ENCODE measurements at regions not wholly inside any gene's neighbourhood (a gene's known extent, or its start where the extent isn't known, plus 50 kb on each side); places are given as distances from the start of the nearest gene placed in this dataset.
A peak's percentile ranks its signal among the peaks of the same experiment; 100 is the strongest.
"Not testable (repeated sequence)": the region's sequence is repeated elsewhere in the genome, so short reads cannot be mapped to it uniquely, and the experiment has no call there.

GRCh38 chr18:8882632-8883408 lies 177.5 kb downstream of the MTCL1 start:
- DNase-seq, result no peak

GRCh38 chr18:8883409-8883668 lies 178.0 kb downstream of the MTCL1 start:
- no peak for DNase-seq

GRCh38 chr18:8887877-8888276 lies 182.5 kb downstream of the MTCL1 start:
- not testable (repeated sequence) for DNase-seq

- DNase-seq, result no peak
Observed at GRCh38 chr18:8889489-8889888, 184.1 kb downstream of the MTCL1 start.

DNA sequence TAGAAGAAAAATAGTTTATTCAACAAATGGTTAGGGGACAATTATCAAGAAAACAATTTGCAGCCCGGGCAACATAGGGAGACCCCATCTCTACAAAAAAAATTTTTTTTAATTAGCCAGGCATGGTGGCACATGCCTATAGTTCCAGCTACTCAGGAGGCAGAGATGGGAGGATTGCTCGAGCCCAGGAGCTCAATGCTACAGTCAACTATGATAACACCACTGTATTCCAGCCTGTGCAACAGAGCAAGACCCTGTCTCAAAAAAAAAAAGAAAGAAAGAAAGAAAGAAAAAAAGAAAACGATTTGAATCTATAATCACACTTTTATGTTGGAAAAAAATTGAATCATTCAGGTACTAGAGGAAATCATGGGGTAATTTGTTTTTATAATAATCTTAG lies 185.1 kb downstream of the MTCL1 start:
- not testable (repeated sequence) for DNase-seq

- DNase-seq, result no peak
Observed at GRCh38 chr18:8890957-8891464, 185.7 kb downstream of the MTCL1 start.

DNA sequence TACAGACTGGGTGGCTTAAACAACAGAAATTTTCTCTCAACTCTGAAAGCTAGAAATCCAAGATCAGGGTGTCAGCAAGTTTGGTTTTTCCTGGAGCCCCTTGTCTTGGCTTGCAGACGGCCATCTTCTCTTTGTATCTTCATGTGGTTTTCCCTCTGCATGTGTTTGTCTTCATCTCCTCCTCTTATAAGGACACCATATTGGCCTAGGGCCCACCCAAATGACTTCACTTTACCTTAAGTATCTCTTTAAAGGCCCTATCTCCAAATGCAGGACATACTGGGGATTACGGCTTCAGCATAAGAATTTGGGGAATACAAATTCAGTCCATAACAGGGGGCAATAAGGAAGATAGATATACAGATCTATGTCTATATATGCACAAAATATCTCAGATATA lies 187.9 kb downstream of the MTCL1 start:
- no peak for DNase-seq

DNA sequence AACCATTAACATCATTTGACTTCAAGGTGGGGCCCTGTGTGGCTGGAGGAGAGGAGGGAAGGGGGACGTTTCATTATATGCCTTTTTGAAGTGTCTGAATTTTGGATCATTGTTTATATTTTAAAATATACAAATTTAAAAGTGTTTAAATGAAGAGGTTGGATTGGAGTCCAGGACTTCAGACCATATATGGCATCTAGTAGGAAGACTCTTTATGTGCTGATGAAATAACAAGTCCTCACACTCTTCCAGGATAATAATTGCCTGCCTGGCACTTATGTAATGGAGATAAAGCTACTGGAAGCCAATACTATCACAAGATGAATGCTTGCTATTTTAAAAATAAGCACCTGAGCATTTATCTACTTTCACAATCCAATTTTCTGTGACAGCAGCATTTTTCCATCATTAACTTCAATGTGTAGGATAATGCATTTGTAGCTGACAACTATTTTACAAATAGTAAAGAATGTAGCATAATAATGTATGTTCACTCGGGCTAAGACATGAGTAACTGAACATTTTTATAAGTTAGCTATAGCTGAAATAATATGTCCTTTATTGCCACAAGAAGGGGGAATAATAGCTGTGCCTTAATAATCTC lies 188.4 kb downstream of the MTCL1 start:
- no peak for DNase-seq

- DNase-seq, result no peak
Observed at GRCh38 chr18:8894823-8895222, 189.5 kb downstream of the MTCL1 start.

- DNase-seq, result no peak
Observed at GRCh38 chr18:8895341-8895740, 190.0 kb downstream of the MTCL1 start.

GRCh38 chr18:8895987-8896619 lies 190.7 kb downstream of the MTCL1 start:
- no peak for DNase-seq

- DNase-seq, result no peak
Observed at GRCh38 chr18:8899000-8899399, 193.6 kb downstream of the MTCL1 start.

- no peak for DNase-seq
Observed at GRCh38 chr18:8900552-8900951, 195.2 kb downstream of the MTCL1 start.

- no peak for DNase-seq
Observed at GRCh38 chr18:8901019-8901418, 195.7 kb downstream of the MTCL1 start.

- DNase-seq, result no peak
Observed at GRCh38 chr18:8904316-8904715, 198.2 kb upstream of the NDUFV2 start.

DNA sequence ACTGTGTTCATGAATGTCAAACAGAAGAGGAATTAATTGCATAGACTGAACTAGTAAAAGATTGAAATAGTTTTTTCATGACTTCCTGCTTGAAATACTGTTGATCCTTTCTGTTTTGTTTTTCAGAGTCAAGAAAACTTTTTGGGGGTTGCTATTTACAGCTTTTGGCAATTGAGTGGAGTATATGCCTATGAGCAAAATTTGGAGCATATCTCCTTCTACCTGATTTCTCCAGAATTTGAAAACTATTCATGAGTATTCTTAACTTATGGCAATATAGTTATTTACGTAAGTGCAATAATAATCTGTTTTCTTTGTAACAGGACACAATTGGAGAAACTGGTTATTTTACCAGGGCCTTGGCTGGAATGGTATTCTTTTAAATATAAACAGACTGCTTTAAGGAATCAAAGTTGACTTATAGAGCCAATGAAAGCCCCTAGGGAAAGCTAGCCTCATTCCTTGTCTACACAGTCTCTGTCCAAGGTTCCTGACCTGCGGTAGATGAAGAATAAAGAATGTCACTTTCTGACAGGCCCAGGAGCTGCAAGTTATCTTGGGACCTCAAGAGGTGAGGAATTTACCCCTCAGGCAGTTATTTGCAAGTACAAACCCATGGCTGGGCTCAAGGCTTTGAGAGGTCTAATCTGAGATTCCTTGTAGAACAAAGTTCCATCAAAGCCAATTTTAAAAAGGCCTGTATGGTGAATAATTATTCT lies 193.5 kb upstream of the NDUFV2 start:
- no peak for DNase-seq

DNA sequence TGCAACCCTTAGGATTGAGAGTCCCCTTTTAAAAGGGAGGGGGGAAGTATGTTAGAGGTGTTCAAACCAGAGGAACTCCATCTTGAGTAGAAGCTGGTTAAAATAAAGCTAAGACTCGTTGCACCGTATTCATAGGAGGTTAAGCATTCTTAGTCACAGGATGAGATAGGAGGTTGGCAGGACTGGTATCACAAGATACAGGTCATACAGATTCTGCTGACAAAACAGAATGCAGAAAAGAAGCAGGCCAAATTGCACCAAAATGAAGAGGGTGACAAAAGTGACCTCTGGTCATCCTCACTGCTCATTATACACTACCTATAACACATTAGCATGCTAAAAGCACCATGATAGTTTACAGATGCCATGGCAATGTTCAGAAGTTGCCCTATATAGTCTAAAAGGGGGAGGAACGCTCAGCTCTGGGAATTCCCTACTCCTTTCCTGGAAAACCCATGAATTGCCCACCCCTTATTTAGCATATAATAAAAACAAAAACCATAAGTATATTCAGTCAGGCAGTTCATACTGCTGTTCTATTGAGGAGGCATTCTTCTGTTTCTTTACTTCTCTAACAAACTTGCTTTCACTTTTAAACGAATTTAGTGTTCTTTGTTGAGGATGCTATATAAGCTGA lies 192.2 kb upstream of the NDUFV2 start:
- no peak for DNase-seq

GRCh38 chr18:8910843-8911242 lies 191.7 kb upstream of the NDUFV2 start:
- no peak for DNase-seq

DNA sequence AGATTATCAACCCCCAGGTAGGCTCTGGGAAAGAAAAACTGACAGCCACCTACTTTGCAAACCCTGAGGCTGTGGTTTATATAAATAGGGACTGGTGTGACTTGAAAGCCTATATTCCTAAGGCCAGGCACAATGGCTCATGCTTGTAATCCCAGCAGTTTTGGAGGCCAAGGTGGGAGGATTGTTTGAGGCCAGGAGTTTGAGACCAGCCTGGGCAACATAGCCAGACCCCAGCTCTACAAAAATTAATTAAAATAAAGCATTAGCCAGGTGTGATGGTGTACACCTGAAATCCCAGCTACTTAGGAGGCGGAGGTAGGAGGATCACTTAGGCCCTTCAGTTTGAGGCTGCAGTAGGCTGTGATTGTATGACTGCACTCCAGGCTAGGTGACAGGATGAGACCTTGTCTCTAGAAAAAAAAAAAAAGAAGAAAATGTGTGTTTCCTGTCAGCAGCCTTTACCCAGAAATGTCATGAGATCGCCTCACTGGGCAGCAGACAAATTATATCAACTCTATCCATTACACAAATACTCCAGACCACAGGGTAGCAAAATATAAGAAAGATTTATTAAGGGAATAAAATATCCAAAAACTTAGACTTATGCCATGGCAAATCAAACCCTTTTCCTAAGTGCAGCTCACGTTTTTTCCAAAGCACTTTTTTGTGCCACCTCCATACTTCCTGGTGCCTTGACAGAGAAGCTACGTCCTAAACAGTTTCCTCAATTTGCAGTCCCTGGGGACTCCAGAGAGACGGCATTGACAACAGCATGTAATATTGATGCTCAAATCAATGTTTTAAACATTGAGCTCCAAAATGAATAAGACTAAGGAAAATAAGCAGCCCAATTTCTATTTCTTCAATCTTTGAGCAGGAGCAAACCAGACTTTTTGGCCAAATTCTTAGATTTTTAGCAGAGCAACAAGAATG lies 190.8 kb upstream of the NDUFV2 start:
- DNase-seq, result no peak

DNA sequence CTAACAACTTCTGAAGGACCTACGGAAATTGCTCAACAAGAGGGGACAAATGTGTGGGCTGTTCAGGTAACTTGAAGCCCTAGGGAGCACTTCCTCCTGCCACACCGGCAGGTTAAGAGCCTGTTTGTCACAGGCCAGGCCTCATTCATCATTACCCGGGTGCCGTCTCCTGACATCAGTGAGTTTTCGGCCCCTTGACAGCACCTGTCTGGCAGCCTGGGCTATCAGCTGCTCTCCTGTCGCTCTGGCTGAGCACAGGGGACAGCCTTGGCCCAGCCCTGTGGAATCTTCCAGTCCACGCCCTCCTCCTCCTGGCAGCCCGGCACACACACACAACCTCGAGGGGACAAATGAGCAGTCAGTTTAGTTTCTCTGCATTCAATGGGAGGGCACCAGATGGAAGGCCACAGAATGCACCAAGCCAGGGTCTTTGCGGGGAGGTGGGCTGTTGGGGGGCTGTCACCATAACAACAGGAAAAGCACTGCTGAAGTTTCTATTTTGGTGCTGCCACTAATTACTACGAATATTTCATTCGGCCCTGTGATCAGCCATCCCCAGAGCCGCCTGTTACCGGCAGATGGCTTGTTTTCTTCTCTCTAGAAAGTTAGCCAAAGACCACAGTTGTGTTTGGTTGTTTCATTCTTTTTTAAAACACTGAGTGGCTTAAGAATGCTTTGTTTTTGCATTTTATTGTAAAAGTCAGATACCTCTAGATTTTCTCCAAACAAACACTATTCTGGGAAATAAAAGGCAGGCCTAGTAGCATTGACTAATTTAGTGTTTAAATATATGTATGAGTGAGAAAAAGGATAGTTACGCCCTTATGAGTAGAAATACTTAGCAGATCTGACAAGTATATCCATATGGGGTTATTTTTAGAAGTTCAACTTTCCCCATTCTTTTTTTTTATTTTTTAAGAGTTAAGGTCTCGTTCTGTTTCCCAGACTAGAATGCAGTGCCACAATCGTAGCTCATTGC lies 189.9 kb upstream of the NDUFV2 start:
- peak in 3 of 14 donors; percentile 1 to 90 (median 17) for DNase-seq
